ENCODE measurements at regions not wholly inside any gene's neighbourhood (a gene's known extent, or its start where the extent isn't known, plus 50 kb on each side); places are given as distances from the start of the nearest gene placed in this dataset.

- H3K4me3 ChIP-seq (ENCODE audit: low read depth, low read length), result no peak overlapping the region
- DNase-seq (ENCODE audit: low read depth, low spot score), result peak; percentile 54
- in situ Hi-C loops (cut with HindIII; ENCODE audit: low sequenced_read_pairs), result no loop called here
- TF ChIP-seq CTCF (IDR thresholded peaks at IDR 0.05; ENCODE audit: low read depth, low read length), result no peak
These were observed 60.9 kb upstream of the MGAT5 start for GRCh38 chr2:134193006-134193405.

- TF ChIP-seq CTCF (IDR thresholded peaks at IDR 0.05; ENCODE audit: low read depth, low read length), result no peak
- in situ Hi-C loops (cut with HindIII; ENCODE audit: low sequenced_read_pairs), result no loop called here
- no peak for DNase-seq (ENCODE audit: low read depth, low spot score)
- no peak overlapping the region for H3K4me3 ChIP-seq (ENCODE audit: low read depth, low read length)
These were observed 59.4 kb upstream of the MGAT5 start for GRCh38 chr2:134194519-134194918.

GRCh38 chr2:134195341-134195740, 58.5 kb upstream of the MGAT5 start:
- H3K4me3 ChIP-seq (ENCODE audit: low read depth, low read length), result no peak overlapping the region
- DNase-seq (ENCODE audit: low read depth, low spot score), result no peak
- in situ Hi-C loops (cut with HindIII; ENCODE audit: low sequenced_read_pairs), result no loop called here
- no peak for TF ChIP-seq CTCF (IDR thresholded peaks at IDR 0.05; ENCODE audit: low read depth, low read length)

GRCh38 chr2:134197445-134197844, 56.4 kb upstream of the MGAT5 start:
- no peak for TF ChIP-seq CTCF (IDR thresholded peaks at IDR 0.05; ENCODE audit: low read depth, low read length)
- DNase-seq (ENCODE audit: low read depth, low spot score), result no peak
- in situ Hi-C loops (cut with HindIII; ENCODE audit: low sequenced_read_pairs), result no loop called here

GRCh38 chr2:134198006-134198634, 55.8 kb upstream of the MGAT5 start:
- in situ Hi-C loops (cut with HindIII; ENCODE audit: low sequenced_read_pairs), result no loop called here
- H3K4me3 ChIP-seq (ENCODE audit: low read depth, low read length), result no peak overlapping the region
- TF ChIP-seq CTCF (IDR thresholded peaks at IDR 0.05; ENCODE audit: low read depth, low read length), result no peak
- no peak for DNase-seq (ENCODE audit: low read depth, low spot score)

More at GRCh38 chr2:134197445-134197844, 56.4 kb upstream of the MGAT5 start:
- H3K4me3 ChIP-seq (ENCODE audit: low read depth, low read length), result no peak overlapping the region

GRCh38 chr2:134199123-134199522, 54.7 kb upstream of the MGAT5 start:
- TF ChIP-seq CTCF (IDR thresholded peaks at IDR 0.05; ENCODE audit: low read depth, low read length), result no peak
- no peak for DNase-seq (ENCODE audit: low read depth, low spot score)
- H3K4me3 ChIP-seq (ENCODE audit: low read depth, low read length), result no peak overlapping the region
- in situ Hi-C loops (cut with HindIII; ENCODE audit: low sequenced_read_pairs), result no loop called here

Measured in astrocyte of the spinal cord (primary cell).